Erythroblast (primary cell): ENCODE measurements at regions not wholly inside any gene's neighbourhood (a gene's known extent, or its start where the extent isn't known, plus 50 kb on each side); places are given as distances from the start of the nearest gene placed in this dataset.

Experiments used
- GATA1 ChIP-seq: IDR thresholded peaks from 2 replicates; pipeline ENCODE4 v1.6.1; 2011; ENCODE audit warnings: low read depth, mild to moderate bottlenecking, control low read depth, low read length, moderate library complexity
- POLR2A ChIP-seq: IDR thresholded peaks from 2 replicates; pipeline ENCODE4 v1.6.1; 2011; ENCODE audit warnings: mild to moderate bottlenecking, low read length

DNA sequence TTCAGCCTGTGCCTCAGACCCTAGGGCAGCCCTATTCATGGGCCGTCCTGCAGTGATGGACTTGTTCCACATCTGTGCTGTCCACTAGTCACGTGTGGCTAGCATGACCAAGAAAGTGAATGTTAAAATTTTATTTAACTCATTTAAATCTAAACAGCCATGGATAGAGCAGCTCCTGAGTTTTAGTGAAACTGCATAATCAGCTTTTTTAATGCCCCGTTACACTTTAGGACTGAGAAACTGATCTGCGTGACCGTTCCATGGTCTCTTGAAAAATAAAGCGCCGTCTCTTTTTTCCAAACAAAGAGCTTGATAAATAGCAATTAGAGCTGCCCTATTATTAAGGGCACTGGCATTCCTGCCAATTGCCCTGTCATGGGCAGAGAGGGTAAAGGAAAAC is 76.5 kb upstream of the SNX19 start:
- TF ChIP-seq POLR2A = no peak
- no peak for TF ChIP-seq GATA1
